Left ventricle myocardium inferior (tissue), 1 donor: ENCODE measurements at regions not wholly inside any gene's neighbourhood (a gene's known extent, or its start where the extent isn't known, plus 50 kb on each side); places are given as distances from the start of the nearest gene placed in this dataset.
"Not testable (repeated sequence)": the region's sequence is repeated elsewhere in the genome, so short reads cannot be mapped to it uniquely, and the experiment has no call there.

ENCODE experiments used
- DNase-seq: peaks from one replicate; pipeline ENCODE4 v3.0.0-alpha.2; 2020
- H3K27ac ChIP-seq: fragments of 200-600 bp; replicated peaks from 2 replicates; pipeline ENCODE4 v1.8.0; 2021
- H3K27me3 ChIP-seq: fragments of 200-600 bp; 2 replicates; pipeline ENCODE4 v1.8.0; 2021; ENCODE audit warnings: low read depth
- H3K36me3 ChIP-seq: fragments of 200-600 bp; 2 replicates; pipeline ENCODE4 v1.8.0; 2021
- H3K4me1 ChIP-seq: fragments of 200-600 bp; 2 replicates; pipeline ENCODE4 v1.8.0; 2021
- H3K4me3 ChIP-seq: fragments of 200-600 bp; 2 replicates; pipeline ENCODE4 v1.8.0; 2021; ENCODE audit warnings: mild to moderate bottlenecking, moderate library complexity
- H3K9me3 ChIP-seq: fragments of 200-600 bp; replicated peaks from 2 replicates; pipeline ENCODE4 v1.8.0; 2021
- intact Hi-C: fragments of 100-400 bp; cut with micrococcal nuclease; formaldehyde crosslinking; loops from one replicate; pipeline ENCODE4 v1.11.0; 2022
- TF ChIP-seq, protein P1 (sequence below): fragments of 200-600 bp; IDR thresholded peaks from 2 replicates; pipeline ENCODE4 v1.8.0; 2021; ENCODE audit warnings: antibody characterized with exemption, mild to moderate bottlenecking, borderline replicate concordance
- donor health status: DM: no; HTN: yes; CAD: no; lungs with severe emphysema.

DNA sequence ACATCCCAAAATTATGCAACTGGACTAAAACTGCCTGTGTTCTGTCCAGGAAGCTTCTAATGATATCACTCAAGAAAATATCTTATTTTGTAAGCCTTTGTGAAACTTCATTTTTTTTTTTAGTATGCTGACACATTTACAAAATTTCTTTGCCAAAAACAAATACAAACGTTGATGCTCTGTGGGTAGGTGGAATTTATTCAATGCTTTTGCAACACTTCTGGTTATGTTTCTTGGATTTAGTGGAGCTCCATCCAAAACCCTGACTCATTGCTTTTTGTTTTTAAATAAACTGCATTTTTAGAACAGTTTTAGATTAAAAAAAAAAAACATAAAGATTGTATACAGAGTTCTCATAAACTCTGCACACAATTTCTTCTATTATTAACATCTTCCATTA is 250.9 kb upstream of the MAOA start:
- H3K4me3 ChIP-seq: no peak overlapping the region
- TF ChIP-seq, protein P1, sequence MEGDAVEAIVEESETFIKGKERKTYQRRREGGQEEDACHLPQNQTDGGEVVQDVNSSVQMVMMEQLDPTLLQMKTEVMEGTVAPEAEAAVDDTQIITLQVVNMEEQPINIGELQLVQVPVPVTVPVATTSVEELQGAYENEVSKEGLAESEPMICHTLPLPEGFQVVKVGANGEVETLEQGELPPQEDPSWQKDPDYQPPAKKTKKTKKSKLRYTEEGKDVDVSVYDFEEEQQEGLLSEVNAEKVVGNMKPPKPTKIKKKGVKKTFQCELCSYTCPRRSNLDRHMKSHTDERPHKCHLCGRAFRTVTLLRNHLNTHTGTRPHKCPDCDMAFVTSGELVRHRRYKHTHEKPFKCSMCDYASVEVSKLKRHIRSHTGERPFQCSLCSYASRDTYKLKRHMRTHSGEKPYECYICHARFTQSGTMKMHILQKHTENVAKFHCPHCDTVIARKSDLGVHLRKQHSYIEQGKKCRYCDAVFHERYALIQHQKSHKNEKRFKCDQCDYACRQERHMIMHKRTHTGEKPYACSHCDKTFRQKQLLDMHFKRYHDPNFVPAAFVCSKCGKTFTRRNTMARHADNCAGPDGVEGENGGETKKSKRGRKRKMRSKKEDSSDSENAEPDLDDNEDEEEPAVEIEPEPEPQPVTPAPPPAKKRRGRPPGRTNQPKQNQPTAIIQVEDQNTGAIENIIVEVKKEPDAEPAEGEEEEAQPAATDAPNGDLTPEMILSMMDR: no peak
- no peak for DNase-seq
- H3K27me3 ChIP-seq: no peaks in the 10 kb centered on the region
- no peak overlapping the region for H3K27ac ChIP-seq
- H3K4me1 ChIP-seq: no peaks in the 10 kb centered on the region
- H3K9me3 ChIP-seq: no peaks in the 10 kb centered on the region
- intact Hi-C loops: no loop called here
- H3K36me3 ChIP-seq: no peaks in the 10 kb centered on the region

DNA sequence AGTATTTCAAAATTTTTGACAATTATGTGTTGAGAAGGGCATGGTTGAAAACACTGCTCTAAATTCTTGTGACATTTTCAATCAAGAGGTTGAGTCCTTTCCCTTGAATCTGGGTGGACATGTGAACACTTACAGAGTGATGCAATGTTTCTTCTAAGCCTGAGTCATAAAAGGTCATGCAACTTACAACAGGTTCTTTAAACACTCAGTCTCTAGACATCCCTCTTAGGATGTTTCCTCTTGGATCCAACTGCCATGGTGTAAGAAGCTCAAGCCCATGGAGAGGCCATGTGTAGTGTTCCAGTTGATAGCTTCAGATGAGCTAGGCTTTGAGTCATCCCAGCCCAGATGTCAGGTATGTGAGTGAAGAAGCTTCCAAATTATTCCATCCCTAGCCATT is 232.2 kb upstream of the MAOA start:
- no peak for DNase-seq
- Histone ChIP-seq H3K27me3 (no peaks in the 10 kb centered on the region), H3K36me3 (no peaks in the 10 kb centered on the region), H3K27ac (no peak overlapping the region), H3K4me3 (no peak overlapping the region), H3K4me1 (no peaks in the 10 kb centered on the region), H3K9me3 (no peaks in the 10 kb centered on the region)
- TF ChIP-seq, protein P1: no peak
- intact Hi-C loops: no loop called here

- H3K36me3 ChIP-seq: no peaks in the 10 kb centered on the region
- no peaks in the 10 kb centered on the region for H3K27me3 ChIP-seq
- intact Hi-C loops: no loop called here
- DNase-seq: no peak
- H3K4me3 ChIP-seq: no peak overlapping the region
- peaks cover 6% of the 10 kb centered on the region for H3K9me3 ChIP-seq
- no peaks in the 10 kb centered on the region for H3K4me1 ChIP-seq
- TF ChIP-seq, protein P1: no peak
- no peak overlapping the region for H3K27ac ChIP-seq
Observed at GRCh38 chrX:43436517-43436916, 219.6 kb upstream of the MAOA start.

DNA sequence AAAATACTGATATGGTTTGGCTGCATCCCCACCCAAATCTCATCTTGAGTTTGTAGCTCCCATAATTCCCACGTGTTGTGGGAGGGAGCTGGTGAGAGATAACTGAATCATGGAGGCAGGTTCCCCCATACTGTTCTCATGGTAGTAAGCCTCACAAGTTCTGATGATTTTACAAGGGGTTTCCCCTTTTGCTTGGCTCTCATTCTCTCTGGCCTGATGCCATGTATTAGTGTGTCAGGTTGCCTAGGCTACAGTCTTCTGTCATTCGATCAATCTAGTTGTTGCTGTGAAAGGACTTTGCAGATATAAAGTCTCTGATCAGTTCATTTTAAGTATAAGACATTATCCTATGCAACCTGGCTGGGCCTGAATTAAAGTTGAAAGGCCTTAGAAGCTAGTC is 209.3 kb upstream of the MAOA start:
- Histone ChIP-seq H3K4me1 (no peaks in the 10 kb centered on the region), H3K36me3 (no peaks in the 10 kb centered on the region), H3K4me3 (no peak overlapping the region), H3K27me3 (no peaks in the 10 kb centered on the region), H3K9me3 (peaks cover 12% of the 10 kb centered on the region), H3K27ac (no peak overlapping the region)
- intact Hi-C loops: no loop called here
- TF ChIP-seq, protein P1: no peak
- no peak for DNase-seq

- Histone ChIP-seq H3K27ac (no peak overlapping the region), H3K36me3 (no peaks in the 10 kb centered on the region), H3K9me3 (peaks cover 23% of the 10 kb centered on the region), H3K27me3 (no peaks in the 10 kb centered on the region), H3K4me3 (no peak overlapping the region), H3K4me1 (no peaks in the 10 kb centered on the region)
- DNase-seq: no peak
- intact Hi-C loops: no loop called here
- TF ChIP-seq, protein P1: no peak
Observed at GRCh38 chrX:43448688-43449087, 207.4 kb upstream of the MAOA start.

DNA sequence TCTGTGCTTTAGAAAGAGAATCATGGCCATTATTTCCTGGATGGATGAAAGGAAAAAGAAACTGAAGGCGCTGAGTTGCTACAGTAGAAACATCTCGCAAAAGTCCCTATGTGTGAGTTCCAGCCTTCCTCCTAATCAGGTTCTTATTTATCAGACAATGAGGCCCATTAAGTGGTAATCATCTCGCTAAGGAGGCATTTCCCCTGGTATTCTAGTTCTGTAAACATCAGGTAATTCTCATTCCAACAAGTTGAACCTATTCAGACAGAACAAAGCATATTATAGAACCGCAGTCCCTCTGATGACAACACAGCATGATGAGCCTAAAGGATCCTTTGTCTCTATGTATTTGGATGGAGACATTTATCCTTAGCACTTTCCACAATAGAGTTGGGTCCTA is 205.7 kb upstream of the MAOA start:
- TF ChIP-seq, protein P1: no peak
- Histone ChIP-seq H3K27ac (no peak overlapping the region), H3K9me3 (peaks cover 23% of the 10 kb centered on the region)

GRCh38 chrX:43451976-43452686 is 204.0 kb upstream of the MAOA start:
- H3K27ac ChIP-seq, H3K4me3 ChIP-seq, intact Hi-C loops, H3K27me3 ChIP-seq, DNase-seq, H3K36me3 ChIP-seq, H3K4me1 ChIP-seq: not testable (repeated sequence)
- H3K9me3 ChIP-seq: peaks cover 23% of the 10 kb centered on the region

More for the DNA sequence above, 205.7 kb upstream of the MAOA start:
- DNase-seq: no peak
- H3K4me3 ChIP-seq: no peak overlapping the region
- intact Hi-C loops: no loop called here
- no peaks in the 10 kb centered on the region for H3K27me3 ChIP-seq
- no peaks in the 10 kb centered on the region for H3K4me1 ChIP-seq
- no peaks in the 10 kb centered on the region for H3K36me3 ChIP-seq
